HepG2 (cell line): ENCODE measurements at regions not wholly inside any gene's neighbourhood (a gene's known extent, or its start where the extent isn't known, plus 50 kb on each side); places are given as distances from the start of the nearest gene placed in this dataset.

Experiments
- ATAC-seq: fragments of 200-7000 bp; cut with Tn5 transposase; 3 replicates; pipeline ENCODE4 v1.9.1; 2020; ENCODE audit warnings: mild to moderate bottlenecking, moderate library complexity
- BruUV-seq: library from RNA; stranded (reverse); fragments of 400-500 nt; replicated peaks from 2 replicates; lab custom pipeline; 2021; lab: Mats Ljungman, UMichigan
- CTCF ChIA-PET: fragments of 300-600 bp; formaldehyde crosslinking; extraction: SDS; loops from one replicate; lab custom pipeline; 2021; ENCODE audit warnings: low total read pairs, inconsistent platforms, low intra/inter-chr PET ratio; lab: Yijun Ruan, JAX
- POLR2A ChIA-PET: fragments of 350-600 bp; sonication (Branson Sonifier 250); formaldehyde crosslinking; loops from one replicate; lab custom pipeline; 2020; ENCODE audit warnings: antibody characterized with exemption, inconsistent platforms; lab: Yijun Ruan, JAX
- DNase-seq: peaks from one replicate; pipeline ENCODE4 v3.0.0-alpha.2; 2015; ENCODE audit warnings: low spot score
- FAIRE-seq: peaks from 3 replicates; lab custom pipeline; 2011; peaks lifted over from hg19 to GRCh38; lab: Jason Lieb, UNC
- H2AFZ ChIP-seq: one replicate; pipeline ENCODE4 v1.6.1; 2011; ENCODE audit warnings: low read length, inconsistent platforms
- H3K27ac ChIP-seq: fragments of 300-600 bp; 3 replicates; pipeline ENCODE4 v1.8.0; 2011; ENCODE audit warnings: mixed run types, mild to moderate bottlenecking, mixed read lengths, low read length, inconsistent platforms; ENCODE audit not compliant: insufficient read depth; ENCODE audit errors: extremely low read length
- H3K27me3 ChIP-seq, 2 experiments: fragments of 200-600 bp in 1 of 2; 2 replicates in 1 of 2; 3 replicates in 1 of 2; pipeline versions ENCODE4 v1.6.0 to v1.8.0; 2011; ENCODE audit warnings: low read length in 2 of 2, mild to moderate bottlenecking in 2 of 2, moderate library complexity in 2 of 2, inconsistent platforms in 1 of 2; ENCODE audit not compliant: insufficient read depth in 2 of 2, control insufficient read depth in 1 of 2
- H3K36me3 ChIP-seq, 2 experiments: fragments of 200-600 bp in 1 of 2; replicated peaks in 1 of 2; 2 replicates in 1 of 2; 3 replicates in 1 of 2; pipeline versions ENCODE4 v1.5.1 to v1.8.0; 2011; ENCODE audit warnings: low read length in 2 of 2, inconsistent platforms in 1 of 2; ENCODE audit not compliant: insufficient read depth in 2 of 2, control insufficient read depth in 1 of 2
- H3K4me1 ChIP-seq: 2 replicates; pipeline ENCODE4 v1.5.1; 2012; ENCODE audit warnings: low read length, inconsistent platforms; ENCODE audit not compliant: insufficient read depth
- H3K4me2 ChIP-seq: 2 replicates; pipeline ENCODE4 v1.6.0; 2011; ENCODE audit warnings: low read depth, low read length, inconsistent platforms
- H3K4me3 ChIP-seq, 3 experiments: fragments of 200-600 bp in 1 of 3; sonication (generic), shearing (Covaris generic) in 1 of 3; replicated peaks in 1 of 3; 2 replicates each; pipeline ENCODE4 v1.5.1; 2011 to 2016; ENCODE audit warnings: low read length in 3 of 3, inconsistent platforms in 2 of 3, low read depth in 2 of 3, mild to moderate bottlenecking in 2 of 3, control low read depth in 1 of 3, mixed read lengths in 1 of 3; ENCODE audit not compliant: insufficient read depth in 1 of 3
- H3K79me2 ChIP-seq: one replicate; pipeline ENCODE4 v1.6.1; 2011; ENCODE audit warnings: low read length, inconsistent platforms; ENCODE audit not compliant: insufficient read depth
- H3K9ac ChIP-seq: 2 replicates; pipeline ENCODE4 v1.6.0; 2011; ENCODE audit warnings: mild to moderate bottlenecking, low read depth, low read length, inconsistent platforms; ENCODE audit not compliant: insufficient read depth
- H3K9me3 ChIP-seq: 2 replicates; pipeline ENCODE4 v1.5.1; 2012; ENCODE audit warnings: mild to moderate bottlenecking, low read length
- H4K20me1 ChIP-seq: 2 replicates; pipeline ENCODE4 v1.6.0; 2011; ENCODE audit warnings: inconsistent platforms, mild to moderate bottlenecking, low read length, moderate library complexity; ENCODE audit not compliant: insufficient read depth
- AKAP8 ChIP-seq: sonication (generic); formaldehyde crosslinking; IDR thresholded peaks from 2 replicates; pipeline ENCODE4 v1.5.1; 2020; ENCODE audit warnings: mild to moderate bottlenecking, missing genetic modification reagents
- ATF1 ChIP-seq: IDR thresholded peaks from 2 replicates; pipeline ENCODE4 v1.6.1; 2016; ENCODE audit warnings: mild to moderate bottlenecking, control low read depth
- KAT7 ChIP-seq: IDR thresholded peaks from 2 replicates; pipeline ENCODE4 v1.6.1; 2018; ENCODE audit warnings: borderline replicate concordance, missing compliant biosample characterization
- RCOR2 ChIP-seq: IDR thresholded peaks from 2 replicates; pipeline ENCODE4 v1.6.1; 2016; ENCODE audit warnings: missing biosample characterization, missing genetic modification reagents
- SMAD1 ChIP-seq: sonication (generic); formaldehyde crosslinking; IDR thresholded peaks from 2 replicates; pipeline ENCODE4 v1.4.0; 2020; ENCODE audit warnings: missing genetic modification reagents, low read depth, mild to moderate bottlenecking, borderline replicate concordance
- SNAI1 ChIP-seq: sonication (generic); formaldehyde crosslinking; IDR thresholded peaks from 2 replicates; pipeline ENCODE4 v1.5.0; 2020; ENCODE audit warnings: mild to moderate bottlenecking, missing genetic modification reagents, borderline replicate concordance
- TAF15 ChIP-seq: fragments of 200-400 bp; formaldehyde crosslinking; IDR thresholded peaks from one replicate; pipeline ENCODE4 v1.6.1; 2018; ENCODE audit warnings: mild to moderate bottlenecking, low read depth, low read length; ENCODE audit not compliant: poor library complexity, severe bottlenecking
- ZNF263 ChIP-seq: sonication (generic); formaldehyde crosslinking; IDR thresholded peaks from 2 replicates; pipeline ENCODE4 v1.4.0; 2020; ENCODE audit warnings: missing genetic modification reagents
- ZNF446 ChIP-seq: sonication (generic); formaldehyde crosslinking; IDR thresholded peaks from 2 replicates; pipeline ENCODE4 v1.5.0; 2020; ENCODE audit warnings: mild to moderate bottlenecking, missing genetic modification reagents
- ZNF564 ChIP-seq: sonication (generic); formaldehyde crosslinking; IDR thresholded peaks from 2 replicates; pipeline ENCODE4 v1.8.1; 2023; ENCODE audit warnings: mild to moderate bottlenecking, missing genetic modification reagents
- ZNF703 ChIP-seq: sonication (generic); formaldehyde crosslinking; IDR thresholded peaks from 2 replicates; pipeline ENCODE4 v1.5.1; 2020; ENCODE audit warnings: missing genetic modification reagents, mild to moderate bottlenecking, moderate library complexity, borderline replicate concordance
- WGBS: methylation state at CpG from one replicate; pipeline ENCODE4 v1.1.6; 2017; ENCODE audit warnings: low lambda C conversion rate; 5-methylcytosine and 5-hydroxymethylcytosine counted together
- in situ Hi-C: cut with HindIII; loops from 2 replicates; pipeline ENCODE4 v1.10.0; 2017; ENCODE audit warnings: low pct_unique_long_range_greater_than_20kb; ENCODE audit not compliant: extremely low pct_ligation_motif_present
- intact Hi-C: fragments of 100-400 bp; cut with micrococcal nuclease; formaldehyde crosslinking; loops from one replicate; pipeline ENCODE4 v1.10.0; 2022; ENCODE audit not compliant: unreplicated experiment
- TF ChIP-seq, protein P1 (sequence below), 2 experiments: fragments of 450-650 bp in 1 of 2; sonication (generic) in 1 of 2; formaldehyde crosslinking; IDR thresholded peaks; 2 replicates each; pipeline versions ENCODE4 v1.5.0 to v1.8.0; 2020 to 2022; ENCODE audit warnings: mild to moderate bottlenecking in 1 of 2, missing genetic modification reagents in 1 of 2

GRCh38 chr10:20963056-20963455 lies 65.9 kb upstream of the NEBL start:
- in situ Hi-C loops, result no loop called here
- no peak overlapping the region for H3K9ac ChIP-seq
- no peaks in the 10 kb centered on the region for H3K9me3 ChIP-seq
- DNase-seq (no peak), ATAC-seq (no peak), FAIRE-seq (no peak)
- BruUV-seq, result no TSS peak
- H3K4me1 ChIP-seq, result no peaks in the 10 kb centered on the region
- H3K79me2 ChIP-seq, result no peaks in the 10 kb centered on the region
- H3K4me2 ChIP-seq, result no peak overlapping the region
- no peaks in the 10 kb centered on the region for H3K36me3 ChIP-seq
- ChIA-PET POLR2A (no interaction called here), CTCF (no interaction called here)
- under 1% methylated on average over 3 of the region's 3 CpGs for WGBS
- H3K4me3 ChIP-seq, result no peak overlapping the region
- no peak for TF ChIP-seq ATF1
- no peak for TF ChIP-seq SMAD1 (CRISPR knock-in tag)
- no peak for TF ChIP-seq ZNF263 (CRISPR knock-in tag)
- TF ChIP-seq, protein P1, sequence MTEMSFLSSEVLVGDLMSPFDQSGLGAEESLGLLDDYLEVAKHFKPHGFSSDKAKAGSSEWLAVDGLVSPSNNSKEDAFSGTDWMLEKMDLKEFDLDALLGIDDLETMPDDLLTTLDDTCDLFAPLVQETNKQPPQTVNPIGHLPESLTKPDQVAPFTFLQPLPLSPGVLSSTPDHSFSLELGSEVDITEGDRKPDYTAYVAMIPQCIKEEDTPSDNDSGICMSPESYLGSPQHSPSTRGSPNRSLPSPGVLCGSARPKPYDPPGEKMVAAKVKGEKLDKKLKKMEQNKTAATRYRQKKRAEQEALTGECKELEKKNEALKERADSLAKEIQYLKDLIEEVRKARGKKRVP (CRISPR knock-in tag; IDR thresholded peaks at IDR 0.05), result no peak
- TF ChIP-seq KAT7 (CRISPR knock-in tag), result no peak
- TF ChIP-seq ZNF703 (CRISPR knock-in tag), result no peak
- no peak for TF ChIP-seq ZNF564
- TF ChIP-seq ZNF446 (CRISPR knock-in tag), result no peak
- TF ChIP-seq SNAI1 (CRISPR knock-in tag), result no peak
- TF ChIP-seq RCOR2 (CRISPR knock-in tag), result no peak
- TF ChIP-seq TAF15, result no peak
- no peak for TF ChIP-seq AKAP8 (CRISPR knock-in tag)
- intact Hi-C loops, result no loop called here
- H2AFZ ChIP-seq, result no peak overlapping the region
- no peaks in the 10 kb centered on the region; a peak in 1 of 5 replicates for H3K27me3 ChIP-seq
- no peak overlapping the region for H3K27ac ChIP-seq
- no peaks in the 10 kb centered on the region for H4K20me1 ChIP-seq
